WTC11 (cell line): ENCODE measurements at regions not wholly inside any gene's neighbourhood (a gene's known extent, or its start where the extent isn't known, plus 50 kb on each side); places are given as distances from the start of the nearest gene placed in this dataset.

Experiments used
- CBFB ChIP-seq: sonication (generic); formaldehyde crosslinking; IDR thresholded peaks from 2 replicates; pipeline ENCODE4 v1.8.1; 2022; ENCODE audit warnings: mild to moderate bottlenecking, low read depth, missing genetic modification reagents
- CTCF ChIP-seq: fragments of 200-600 bp; IDR thresholded peaks from 2 replicates; pipeline ENCODE4 v1.8.0; 2022; ENCODE audit warnings: antibody characterized with exemption
- FOXJ3 ChIP-seq: sonication (generic); formaldehyde crosslinking; IDR thresholded peaks from 2 replicates; pipeline ENCODE4 v1.9.0; 2021; ENCODE audit warnings: missing genetic modification reagents, mild to moderate bottlenecking, borderline replicate concordance
- GABPB1 ChIP-seq: sonication (generic); formaldehyde crosslinking; IDR thresholded peaks from 2 replicates; pipeline ENCODE4 v1.8.1; 2023; ENCODE audit warnings: mild to moderate bottlenecking, missing genetic modification reagents
- SMAD3 ChIP-seq: sonication (generic); formaldehyde crosslinking; IDR thresholded peaks from 2 replicates; pipeline ENCODE4 v1.8.0; 2022; ENCODE audit warnings: missing genetic modification reagents, mild to moderate bottlenecking, borderline replicate concordance
- SP1 ChIP-seq: sonication (generic); formaldehyde crosslinking; conservative IDR thresholded peaks from 2 replicates; pipeline ENCODE4 v1.8.1; 2022; ENCODE audit warnings: missing genetic modification reagents
- TCF7 ChIP-seq: sonication (generic); formaldehyde crosslinking; IDR thresholded peaks from 2 replicates; pipeline ENCODE4 v1.8.0; 2022; ENCODE audit warnings: mild to moderate bottlenecking, low read depth, missing genetic modification reagents, moderate library complexity
- ZNF121 ChIP-seq: sonication (generic); formaldehyde crosslinking; IDR thresholded peaks from 2 replicates; pipeline ENCODE4 v1.8.0; 2023; ENCODE audit warnings: missing genetic modification reagents
- ZNF232 ChIP-seq: sonication (generic); formaldehyde crosslinking; IDR thresholded peaks from 2 replicates; pipeline ENCODE4 v1.8.0; 2022; ENCODE audit warnings: mild to moderate bottlenecking, missing genetic modification reagents
- ZNF423 ChIP-seq: fragments of 250-450 bp; sonication (Bioruptor Pico); IDR thresholded peaks from 2 replicates; pipeline ENCODE4 v2.1.2; 2022; ENCODE audit warnings: mild to moderate bottlenecking, moderate library complexity
- TF ChIP-seq, protein P1 (sequence below): fragments of 250-450 bp; sonication (Bioruptor Pico); conservative IDR thresholded peaks from 2 replicates; pipeline ENCODE4 v1.9.0; 2021; ENCODE audit warnings: mild to moderate bottlenecking
- TF ChIP-seq, protein P2 (sequence below): sonication (generic); formaldehyde crosslinking; IDR thresholded peaks from 2 replicates; pipeline ENCODE4 v1.8.1; 2022; ENCODE audit warnings: missing genetic modification reagents, borderline replicate concordance

- TF ChIP-seq SMAD3 (CRISPR knock-in tag) (no peak), SP1 (CRISPR knock-in tag) (no peak), ZNF232 (CRISPR knock-in tag) (no peak), CTCF (no peak), ZNF121 (no peak), GABPB1 (no peak), FOXJ3 (CRISPR knock-in tag) (no peak), CBFB (CRISPR knock-in tag) (no peak), ZNF423 (CRISPR knock-in tag) (no peak), TCF7 (no peak)
- TF ChIP-seq, protein P1, sequence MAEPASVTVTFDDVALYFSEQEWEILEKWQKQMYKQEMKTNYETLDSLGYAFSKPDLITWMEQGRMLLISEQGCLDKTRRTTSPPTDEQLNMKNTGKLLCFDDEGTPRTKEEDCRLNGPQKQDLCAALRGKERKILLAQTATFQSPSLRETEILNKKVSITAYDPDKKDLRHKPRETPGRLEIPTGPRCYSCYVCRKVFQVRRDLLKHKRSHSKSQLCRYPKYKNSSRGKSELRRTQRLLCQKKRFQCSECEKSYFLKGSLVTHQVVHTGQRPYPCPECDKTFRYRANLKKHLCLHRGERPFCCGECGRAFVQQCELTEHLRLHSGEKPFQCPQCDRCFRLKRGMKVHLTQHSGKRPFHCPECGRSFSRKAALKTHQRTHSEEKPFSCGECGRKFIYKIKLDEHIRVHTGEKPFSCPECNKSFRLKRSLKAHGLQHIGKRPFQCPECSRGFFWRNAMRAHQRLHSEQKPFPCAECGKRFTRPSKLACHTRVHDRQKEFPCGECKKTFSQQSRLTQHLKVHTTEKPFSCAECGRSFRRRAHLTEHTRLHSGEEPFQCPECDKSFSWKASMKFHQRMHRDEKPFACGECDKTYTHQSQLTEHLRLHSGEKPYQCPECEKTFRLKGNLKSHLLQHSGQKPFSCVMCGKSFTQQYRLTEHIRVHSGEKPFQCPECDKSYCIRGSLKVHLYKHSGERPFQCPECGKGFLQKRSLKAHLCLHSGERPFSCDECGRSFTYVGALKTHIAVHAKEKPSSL (CRISPR knock-in tag) = no peak
- TF ChIP-seq, protein P2, sequence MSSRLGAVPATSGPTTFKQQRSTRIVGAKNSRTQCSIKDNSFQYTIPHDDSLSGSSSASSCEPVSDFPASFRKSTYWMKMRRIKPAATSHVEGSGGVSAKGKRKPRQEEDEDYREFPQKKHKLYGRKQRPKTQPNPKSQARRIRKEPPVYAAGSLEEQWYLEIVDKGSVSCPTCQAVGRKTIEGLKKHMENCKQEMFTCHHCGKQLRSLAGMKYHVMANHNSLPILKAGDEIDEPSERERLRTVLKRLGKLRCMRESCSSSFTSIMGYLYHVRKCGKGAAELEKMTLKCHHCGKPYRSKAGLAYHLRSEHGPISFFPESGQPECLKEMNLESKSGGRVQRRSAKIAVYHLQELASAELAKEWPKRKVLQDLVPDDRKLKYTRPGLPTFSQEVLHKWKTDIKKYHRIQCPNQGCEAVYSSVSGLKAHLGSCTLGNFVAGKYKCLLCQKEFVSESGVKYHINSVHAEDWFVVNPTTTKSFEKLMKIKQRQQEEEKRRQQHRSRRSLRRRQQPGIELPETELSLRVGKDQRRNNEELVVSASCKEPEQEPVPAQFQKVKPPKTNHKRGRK = no peak
Measured at GRCh38 chr1:4602462-4603294, 51.7 kb upstream of the AJAP1 start.
